LNCaP clone FGC (cell line): ENCODE measurements at regions not wholly inside any gene's neighbourhood (a gene's known extent, or its start where the extent isn't known, plus 50 kb on each side); places are given as distances from the start of the nearest gene placed in this dataset.

Experiments
- DNase-seq: peaks from one replicate; pipeline ENCODE4 v3.0.0-alpha.2; 2011; ENCODE audit warnings: low read depth
- H3K4me3 ChIP-seq: 2 replicates; pipeline ENCODE4 v1.5.1; 2011; ENCODE audit warnings: mild to moderate bottlenecking, low read depth, low read length, control low read depth
- TF ChIP-seq, protein P1 (sequence below): IDR thresholded peaks from 2 replicates; pipeline ENCODE4 v1.5.1; 2012; ENCODE audit warnings: mild to moderate bottlenecking; ENCODE audit not compliant: control insufficient read depth, insufficient read depth; ENCODE audit errors: extremely low read depth

DNA sequence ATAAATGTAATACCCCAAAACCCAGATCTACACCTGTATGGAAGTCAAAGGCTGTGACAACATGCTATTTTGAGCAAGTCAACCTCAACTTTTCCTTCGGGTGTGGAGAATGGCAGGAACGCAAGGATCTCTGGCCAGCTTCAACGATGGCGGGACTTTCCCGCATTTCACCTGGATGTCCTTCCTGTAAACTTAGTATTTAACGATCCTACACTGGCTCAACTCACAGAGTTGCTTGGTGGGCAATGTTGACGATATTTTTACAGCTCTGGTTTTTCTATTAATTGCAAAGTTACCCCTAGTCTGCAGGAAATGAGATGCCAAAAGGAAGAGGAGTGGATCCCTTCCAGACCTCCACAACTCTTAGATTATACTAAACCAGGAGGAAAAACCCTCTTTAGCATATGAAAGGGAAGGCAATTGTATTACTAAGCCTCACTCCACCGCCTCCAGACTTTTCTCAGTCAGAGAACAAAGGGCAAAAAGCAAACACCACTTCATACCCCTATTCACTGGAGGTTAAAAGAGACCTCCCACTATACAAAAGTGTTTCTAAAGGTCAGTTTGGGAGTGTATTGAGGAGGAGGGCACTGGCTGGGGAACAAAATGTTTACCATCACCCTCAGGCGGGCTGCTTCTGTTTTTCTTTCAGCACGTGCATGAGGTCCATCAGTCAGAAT lies 56.5 kb upstream of the ACVR1 start:
- TF ChIP-seq, protein P1, sequence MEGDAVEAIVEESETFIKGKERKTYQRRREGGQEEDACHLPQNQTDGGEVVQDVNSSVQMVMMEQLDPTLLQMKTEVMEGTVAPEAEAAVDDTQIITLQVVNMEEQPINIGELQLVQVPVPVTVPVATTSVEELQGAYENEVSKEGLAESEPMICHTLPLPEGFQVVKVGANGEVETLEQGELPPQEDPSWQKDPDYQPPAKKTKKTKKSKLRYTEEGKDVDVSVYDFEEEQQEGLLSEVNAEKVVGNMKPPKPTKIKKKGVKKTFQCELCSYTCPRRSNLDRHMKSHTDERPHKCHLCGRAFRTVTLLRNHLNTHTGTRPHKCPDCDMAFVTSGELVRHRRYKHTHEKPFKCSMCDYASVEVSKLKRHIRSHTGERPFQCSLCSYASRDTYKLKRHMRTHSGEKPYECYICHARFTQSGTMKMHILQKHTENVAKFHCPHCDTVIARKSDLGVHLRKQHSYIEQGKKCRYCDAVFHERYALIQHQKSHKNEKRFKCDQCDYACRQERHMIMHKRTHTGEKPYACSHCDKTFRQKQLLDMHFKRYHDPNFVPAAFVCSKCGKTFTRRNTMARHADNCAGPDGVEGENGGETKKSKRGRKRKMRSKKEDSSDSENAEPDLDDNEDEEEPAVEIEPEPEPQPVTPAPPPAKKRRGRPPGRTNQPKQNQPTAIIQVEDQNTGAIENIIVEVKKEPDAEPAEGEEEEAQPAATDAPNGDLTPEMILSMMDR: no peak
- H3K4me3 ChIP-seq: no peak overlapping the region
- DNase-seq: no peak

DNA sequence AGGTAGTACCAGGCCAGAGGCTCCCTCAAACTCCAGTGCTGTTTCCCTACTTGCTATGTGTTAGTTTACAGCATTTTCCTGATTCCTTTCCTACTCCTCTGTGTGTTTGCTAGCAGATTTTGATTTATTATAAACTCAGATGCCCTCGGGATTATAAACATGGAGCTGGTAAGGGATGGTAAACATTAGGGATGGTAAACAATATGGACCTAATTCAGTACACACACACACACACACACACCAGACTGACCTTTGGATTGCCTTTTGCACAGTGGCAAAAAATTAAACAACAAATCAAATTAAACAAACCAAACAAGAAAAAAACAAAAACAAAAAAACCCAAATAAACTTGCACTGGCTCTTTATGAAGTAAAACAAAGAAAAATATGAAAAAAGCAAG lies 55.4 kb upstream of the ACVR1 start:
- no peak overlapping the region for H3K4me3 ChIP-seq
- peak; percentile 49 for DNase-seq

DNA sequence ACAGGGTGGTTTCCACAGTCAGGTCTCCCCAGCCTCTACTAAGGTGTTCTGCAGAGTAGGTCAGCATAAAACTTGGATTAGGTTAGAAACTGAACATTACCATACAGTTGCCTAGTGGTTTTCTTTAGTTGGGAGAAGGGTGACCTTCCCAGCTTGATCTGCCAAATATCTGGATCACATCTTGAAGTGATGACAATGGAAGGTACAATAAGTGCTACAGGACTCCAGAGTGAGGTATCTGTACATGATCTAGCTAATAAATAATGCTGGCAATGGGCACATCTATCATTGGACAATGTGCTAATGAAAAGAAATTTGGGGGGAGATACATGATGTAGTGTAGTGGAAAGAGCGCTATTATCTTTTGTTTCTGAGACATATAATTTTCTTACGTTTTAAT lies 54.6 kb upstream of the ACVR1 start:
- DNase-seq: no peak

More for the DNA sequence above, 55.4 kb upstream of the ACVR1 start:
- TF ChIP-seq, protein P1: no peak

DNA sequence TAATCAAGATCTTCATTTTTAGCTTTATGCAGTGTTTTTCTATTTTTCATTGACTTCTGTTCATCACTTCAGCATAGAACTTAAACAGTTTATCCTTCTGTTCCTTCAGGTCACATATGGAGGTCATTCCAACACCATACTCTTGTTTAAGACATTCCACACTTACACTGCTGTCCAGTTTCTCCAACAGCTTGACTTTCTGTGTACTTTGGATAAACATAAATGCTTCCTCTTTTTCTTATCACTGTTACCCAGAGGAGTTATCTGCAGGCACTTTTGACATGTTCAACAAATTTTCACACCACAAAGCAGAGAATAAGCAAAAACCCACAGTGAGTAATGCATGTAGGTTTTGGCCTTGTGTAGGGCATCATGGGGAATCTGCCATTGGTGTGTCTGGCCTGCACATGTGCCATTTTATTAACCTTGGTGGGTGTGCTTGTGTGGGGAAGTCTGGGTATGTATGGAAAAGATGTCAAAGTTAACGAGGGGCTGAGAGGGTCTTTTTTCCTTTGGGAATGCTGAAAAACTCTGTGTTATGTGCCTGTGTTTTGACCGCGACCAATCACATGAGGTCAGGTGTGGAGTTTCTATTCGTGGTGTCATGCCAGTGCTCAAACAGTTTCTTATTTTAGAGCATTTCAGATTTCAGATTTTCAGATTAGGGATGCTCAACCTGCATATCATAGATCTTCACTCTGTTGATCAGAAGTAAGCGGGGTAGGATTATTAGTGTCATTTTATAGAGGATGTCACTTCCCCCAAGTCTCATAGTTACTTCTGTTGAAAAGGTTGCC lies 53.9 kb upstream of the ACVR1 start:
- H3K4me3 ChIP-seq: no peak overlapping the region
- TF ChIP-seq, protein P1: no peak
- no peak for DNase-seq

More for the DNA sequence above, 54.6 kb upstream of the ACVR1 start:
- H3K4me3 ChIP-seq: no peak overlapping the region
- TF ChIP-seq, protein P1: no peak

DNA sequence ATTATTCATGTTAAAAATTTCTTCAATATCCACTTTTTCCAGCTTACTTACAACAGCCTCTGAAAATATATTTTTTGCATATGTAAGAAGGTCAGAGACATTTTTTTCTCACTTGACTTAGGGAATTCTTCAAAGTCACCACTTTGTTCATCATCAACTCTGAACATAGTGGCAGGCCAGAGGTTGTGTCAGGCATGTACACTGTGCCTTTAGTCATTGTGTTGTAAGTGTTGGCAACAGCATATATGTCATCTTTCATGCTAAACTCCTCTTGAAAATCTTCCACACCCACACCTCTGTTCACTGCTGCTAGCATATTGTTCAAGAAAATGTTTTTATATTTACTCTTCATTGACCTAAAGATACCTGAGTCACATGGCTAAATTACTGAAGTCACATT lies 52.2 kb upstream of the ACVR1 start:
- TF ChIP-seq, protein P1: no peak
- no peak overlapping the region for H3K4me3 ChIP-seq
- no peak for DNase-seq

DNA sequence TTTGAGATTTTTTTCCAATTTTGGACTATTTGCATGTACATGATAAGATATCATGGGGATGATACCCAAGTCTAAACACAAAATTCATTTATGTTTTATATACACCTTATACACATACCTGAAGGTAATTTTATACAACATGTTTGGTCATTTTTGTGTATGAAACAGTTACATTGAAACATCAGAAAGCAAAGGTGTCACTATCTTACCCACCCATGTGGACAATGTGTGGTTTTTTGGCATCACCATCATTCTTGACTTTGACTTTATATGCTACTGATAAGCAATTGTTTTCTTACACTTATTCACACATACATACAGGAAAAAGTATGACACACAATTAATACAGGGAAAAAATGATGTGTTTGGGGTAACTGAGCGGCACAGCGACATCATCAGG lies 51.0 kb upstream of the ACVR1 start:
- DNase-seq: no peak
- TF ChIP-seq, protein P1: no peak
- no peak overlapping the region for H3K4me3 ChIP-seq
